ENCODE measurements at regions not wholly inside any gene's neighbourhood (a gene's known extent, or its start where the extent isn't known, plus 50 kb on each side); places are given as distances from the start of the nearest gene placed in this dataset.

- H3K27ac Mint-ChIP-seq = peak overlapping the region; percentile 82
- H3K9me3 Mint-ChIP-seq = peaks cover 0 to 4% of the 10 kb centered on the region in 2 donors
- ATAC-seq (replicated peaks in 1 of 2) (peak; percentile 93 to 94), DNase-seq (peak; percentile 27 to 40)
- H3K27me3 Mint-ChIP-seq (ENCODE audit: low read depth) = no peaks in the 10 kb centered on the region
- peak overlapping the region in 1 of 2 donors; percentile 41 for H3K4me3 Mint-ChIP-seq
- H3K4me1 Mint-ChIP-seq (ENCODE audit: low read depth) = peaks cover 57% of the 10 kb centered on the region
- H3K36me3 Mint-ChIP-seq (ENCODE audit: insufficient read depth in 2 of 2) = peaks cover 5 to 9% of the 10 kb centered on the region in 2 donors
Observed at GRCh38 chr9:114733816-114734215, 51.8 kb upstream of the TEX48 start.

GRCh38 chr9:114732823-114733222 is 50.8 kb upstream of the TEX48 start:
- H3K27me3 Mint-ChIP-seq (ENCODE audit: low read depth) = no peaks in the 10 kb centered on the region
- H3K9me3 Mint-ChIP-seq = peaks cover 0 to 6% of the 10 kb centered on the region in 2 donors
- H3K27ac Mint-ChIP-seq = no peak overlapping the region
- peaks cover 53% of the 10 kb centered on the region for H3K4me1 Mint-ChIP-seq (ENCODE audit: low read depth)
- no peak overlapping the region for H3K4me3 Mint-ChIP-seq
- DNase-seq = no peak
- no peak for ATAC-seq (replicated peaks in 1 of 2)
- H3K36me3 Mint-ChIP-seq (ENCODE audit: insufficient read depth in 2 of 2) = peaks cover 7 to 15% of the 10 kb centered on the region in 2 donors
